H1 (cell line): ENCODE measurements at regions not wholly inside any gene's neighbourhood (a gene's known extent, or its start where the extent isn't known, plus 50 kb on each side); places are given as distances from the start of the nearest gene placed in this dataset.

Experiments used
- BACH1 ChIP-seq: IDR thresholded peaks from 2 replicates; pipeline ENCODE4 v1.6.1; 2012; ENCODE audit warnings: low read length, improper control_type of control experiment
- CHD2 ChIP-seq: IDR thresholded peaks from 2 replicates; pipeline ENCODE4 v1.6.1; 2012; ENCODE audit warnings: low read length, improper control_type of control experiment
- MAX ChIP-seq: IDR thresholded peaks from 2 replicates; pipeline ENCODE4 v1.6.1; 2012; ENCODE audit warnings: inconsistent platforms
- NANOG ChIP-seq: IDR thresholded peaks from 2 replicates; pipeline ENCODE4 v1.6.1; 2011; ENCODE audit warnings: low read length, low read depth, mild to moderate bottlenecking, inconsistent platforms; ENCODE audit not compliant: insufficient read depth, poor library complexity, severe bottlenecking
- POLR2A ChIP-seq, 2 experiments: IDR thresholded peaks; 1 replicate in 1 of 2; 2 replicates in 1 of 2; pipeline ENCODE4 v1.6.1; 2011; ENCODE audit warnings: low read depth in 2 of 2, low read length in 2 of 2, mild to moderate bottlenecking in 2 of 2; ENCODE audit errors: control extremely low read depth in 1 of 2
- RAD21 ChIP-seq, 2 experiments: IDR thresholded peaks in 1 of 2; conservative IDR thresholded peaks in 1 of 2; 2 replicates each; pipeline ENCODE4 v1.6.1; 2011; ENCODE audit warnings: low read depth in 2 of 2, low read length in 2 of 2, improper control_type of control experiment in 1 of 2, inconsistent platforms in 1 of 2, mild to moderate bottlenecking in 1 of 2, moderate library complexity in 1 of 2
- TCF12 ChIP-seq: IDR thresholded peaks from 2 replicates; pipeline ENCODE4 v1.6.1; 2011; ENCODE audit warnings: low read depth, mild to moderate bottlenecking, low read length

- TF ChIP-seq NANOG = no peak
- TF ChIP-seq TCF12 = no peak
- TF ChIP-seq CHD2 = no peak
- no peak for TF ChIP-seq MAX
- no peak for TF ChIP-seq POLR2A (IDR thresholded peaks at IDR 0.05; ENCODE audit: control extremely low read depth in 1 of 2, low read depth in 2 of 2, low read length in 2 of 2)
- TF ChIP-seq BACH1 = no peak
- no peak for TF ChIP-seq RAD21 (IDR thresholded peaks at IDR 0.05 in 1 of 2, conservative IDR thresholded peaks at IDR 0.05 in 1 of 2; ENCODE audit: low read depth in 2 of 2, low read length in 2 of 2)
Observed at GRCh38 chr13:73532987-73533510, 474.2 kb downstream of the KLF5 start (continued).
